H9 (cell line): ENCODE measurements at regions not wholly inside any gene's neighbourhood (a gene's known extent, or its start where the extent isn't known, plus 50 kb on each side); places are given as distances from the start of the nearest gene placed in this dataset.

Source experiments
- DNase-seq: peaks from one replicate; pipeline ENCODE4 v3.0.0-alpha.2; 2017
- H2AFZ ChIP-seq: one replicate; pipeline ENCODE4 v1.6.1; 2013; ENCODE audit warnings: mild to moderate bottlenecking, low read length, control low read depth, moderate library complexity
- H2AK5ac ChIP-seq: 2 replicates; pipeline ENCODE4 v1.6.1; 2013; ENCODE audit warnings: low read length, control low read depth, mixed read lengths; ENCODE audit not compliant: insufficient read length
- H2BK120ac ChIP-seq: one replicate; pipeline ENCODE4 v1.6.1; 2013; ENCODE audit warnings: low read depth, mild to moderate bottlenecking, low read length, control low read depth, inconsistent platforms; ENCODE audit not compliant: poor library complexity, severe bottlenecking
- H2BK12ac ChIP-seq: 2 replicates; pipeline ENCODE4 v1.6.1; 2013; ENCODE audit warnings: low read length, control low read depth, mixed read lengths, low read depth; ENCODE audit not compliant: insufficient read length
- H2BK15ac ChIP-seq: 2 replicates; pipeline ENCODE4 v1.6.1; 2013; ENCODE audit warnings: low read depth, low read length, control low read depth
- H2BK20ac ChIP-seq: one replicate; pipeline ENCODE4 v1.6.1; 2013; ENCODE audit warnings: low read depth, mild to moderate bottlenecking, low read length, control low read depth, inconsistent platforms; ENCODE audit not compliant: poor library complexity, severe bottlenecking
- H2BK5ac ChIP-seq: 2 replicates; pipeline ENCODE4 v1.6.1; 2013; ENCODE audit warnings: low read length, control low read depth, mixed read lengths; ENCODE audit not compliant: insufficient read length
- H3K14ac ChIP-seq: 2 replicates; pipeline ENCODE4 v1.6.1; 2013; ENCODE audit warnings: low read length, control low read depth; ENCODE audit not compliant: insufficient read depth
- H3K18ac ChIP-seq: 2 replicates; pipeline ENCODE4 v1.6.1; 2013; ENCODE audit warnings: low read depth, mild to moderate bottlenecking, mixed read lengths, low read length, control low read depth; ENCODE audit not compliant: insufficient read length
- H3K23ac ChIP-seq: 2 replicates; pipeline ENCODE4 v1.6.1; 2013; ENCODE audit warnings: low read length, control low read depth, mixed read lengths, low read depth; ENCODE audit not compliant: insufficient read length
- H3K23me2 ChIP-seq: 2 replicates; pipeline ENCODE4 v1.6.1; 2013; ENCODE audit warnings: low read depth, mild to moderate bottlenecking, mixed read lengths, low read length, control low read depth; ENCODE audit not compliant: insufficient read length, poor library complexity, severe bottlenecking
- H3K27ac ChIP-seq: 2 replicates; pipeline ENCODE4 v1.5.1; 2013; ENCODE audit warnings: low read length, control low read depth, mixed read lengths, low read depth; ENCODE audit not compliant: insufficient read length
- H3K27me3 ChIP-seq: 2 replicates; pipeline ENCODE4 v1.6.1; 2013; ENCODE audit warnings: low read length, control low read depth, inconsistent platforms; ENCODE audit not compliant: insufficient read depth
- H3K4ac ChIP-seq: 2 replicates; pipeline ENCODE4 v1.6.1; 2013; ENCODE audit warnings: low read depth, mild to moderate bottlenecking, control low read depth, inconsistent platforms, low read length, moderate library complexity
- H3K4me1 ChIP-seq: 2 replicates; pipeline ENCODE4 v1.6.1; 2013; ENCODE audit warnings: low read length, control low read depth, inconsistent platforms; ENCODE audit not compliant: insufficient read depth
- H3K4me2 ChIP-seq: 2 replicates; pipeline ENCODE4 v1.6.1; 2013; ENCODE audit warnings: low read length, control low read depth, mixed read lengths; ENCODE audit not compliant: insufficient read length, insufficient read depth
- H3K56ac ChIP-seq: 2 replicates; pipeline ENCODE4 v1.6.1; 2013; ENCODE audit warnings: low read depth, mild to moderate bottlenecking, mixed read lengths, low read length, control low read depth; ENCODE audit not compliant: insufficient read length
- H3K79me1 ChIP-seq: 2 replicates; pipeline ENCODE4 v1.6.1; 2013; ENCODE audit warnings: low read depth, mild to moderate bottlenecking, moderate library complexity, low read length, control low read depth, inconsistent platforms; ENCODE audit not compliant: insufficient read depth, poor library complexity, severe bottlenecking
- H3K79me2 ChIP-seq: 2 replicates; pipeline ENCODE4 v1.6.1; 2013; ENCODE audit warnings: low read length, control low read depth, inconsistent platforms; ENCODE audit not compliant: insufficient read depth
- H3K9ac ChIP-seq: 2 replicates; pipeline ENCODE4 v1.6.1; 2013; ENCODE audit warnings: low read length, control low read depth, mixed read lengths; ENCODE audit not compliant: insufficient read length; ENCODE audit errors: extremely low read depth
- H3K9me3 ChIP-seq: one replicate; pipeline ENCODE4 v1.6.1; 2013; ENCODE audit warnings: low read depth, low read length, inconsistent platforms; ENCODE audit not compliant: control insufficient read depth
- H3T11ph ChIP-seq: one replicate; pipeline ENCODE4 v1.6.1; 2013; ENCODE audit warnings: mild to moderate bottlenecking, low read length, control low read depth, inconsistent platforms
- H4K20me1 ChIP-seq: one replicate; pipeline ENCODE4 v1.6.1; 2013; ENCODE audit not compliant: control insufficient read depth, insufficient read length, insufficient read depth
- H4K5ac ChIP-seq: 2 replicates; pipeline ENCODE4 v1.6.1; 2013; ENCODE audit warnings: low read depth, mild to moderate bottlenecking, mixed read lengths, low read length, control low read depth; ENCODE audit not compliant: insufficient read length
- H4K8ac ChIP-seq: replicated peaks from 2 replicates; pipeline ENCODE4 v1.6.1; 2013; ENCODE audit warnings: low read length, control low read depth, mixed read lengths, low read depth; ENCODE audit not compliant: insufficient read length
- H4K91ac ChIP-seq: 2 replicates; pipeline ENCODE4 v1.6.1; 2013; ENCODE audit warnings: low read depth, mild to moderate bottlenecking, moderate library complexity, mixed read lengths, low read length, control low read depth; ENCODE audit not compliant: insufficient read length
- H3K27ac Mint-ChIP-seq, 3 experiments: 2 replicates in 2 of 3; 3 replicates in 1 of 3; pipeline ENCODE4 v1.8.0; 2020 to 2021; ENCODE audit warnings: mixed read lengths in 3 of 3, mild to moderate bottlenecking in 1 of 3, moderate library complexity in 1 of 3
- H3K27me3 Mint-ChIP-seq: 2 replicates; pipeline ENCODE4 v1.8.0; 2021; ENCODE audit warnings: low read depth, mild to moderate bottlenecking, moderate library complexity, mixed read lengths
- H3K36me3 Mint-ChIP-seq, 3 experiments: 2 replicates in 2 of 3; 3 replicates in 1 of 3; pipeline ENCODE4 v1.8.0; 2020 to 2021; ENCODE audit warnings: low read depth in 3 of 3, mixed read lengths in 3 of 3; ENCODE audit not compliant: insufficient read depth in 1 of 3
- H3K4me1 Mint-ChIP-seq, 2 experiments: 2 replicates each; pipeline ENCODE4 v1.8.0; 2020; ENCODE audit warnings: mixed read lengths in 2 of 2
- H3K4me3 Mint-ChIP-seq, 2 experiments: 2 replicates in 1 of 2; 3 replicates in 1 of 2; pipeline ENCODE4 v1.8.0; 2020 to 2021; ENCODE audit warnings: mild to moderate bottlenecking in 2 of 2, mixed read lengths in 2 of 2, moderate library complexity in 1 of 2
- H3K9me3 Mint-ChIP-seq, 2 experiments: 2 replicates in 1 of 2; 3 replicates in 1 of 2; pipeline ENCODE4 v1.8.0; 2020; ENCODE audit warnings: mild to moderate bottlenecking in 2 of 2, mixed read lengths in 2 of 2, moderate library complexity in 1 of 2
- WGBS: extraction: QIAGEN DNeasy Blood & Tissue Kit; methylation state at CpG from one replicate; pipeline ENCODE4 v1.1.7; 2013; ENCODE audit warnings: missing lambda C conversion rate, low lambda C conversion rate, mixed read lengths; ENCODE audit not compliant: insufficient read length; ENCODE audit errors: extremely low coverage; 5-methylcytosine and 5-hydroxymethylcytosine counted together
- TF ChIP-seq, protein P1 (sequence below): fragments of 200-600 bp; sonication (generic); conservative IDR thresholded peaks from 3 replicates; pipeline ENCODE4 v1.8.0; 2021; ENCODE audit warnings: antibody characterized with exemption, mild to moderate bottlenecking

DNA sequence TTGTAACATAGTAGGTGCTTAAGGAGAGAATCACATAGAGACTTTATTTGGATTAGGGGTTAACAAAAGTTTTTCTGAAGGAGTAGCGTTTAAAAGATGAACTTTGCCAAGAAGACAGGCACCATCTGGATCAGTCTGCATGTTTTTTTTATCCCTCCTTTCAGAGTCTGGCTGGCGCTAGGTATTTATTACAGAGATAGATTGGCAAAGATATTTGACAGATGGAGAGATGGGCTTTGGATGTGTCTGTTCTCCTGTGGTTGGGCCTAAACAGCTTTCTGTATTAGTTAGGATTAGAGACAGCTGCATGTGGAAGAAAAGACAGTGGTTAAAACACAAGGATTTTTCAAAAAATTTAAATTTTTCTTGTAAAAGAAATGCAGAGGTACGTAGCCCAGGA lies 133.9 kb downstream of the C12orf75 start:
- Histone ChIP-seq H3K56ac (no peak overlapping the region), H3K4ac (no peak overlapping the region), H3K23me2 (no peaks in the 10 kb centered on the region), H4K5ac (no peak overlapping the region), H2BK15ac (no peak overlapping the region), H3K79me1 (no peaks in the 10 kb centered on the region), H3K79me2 (no peaks in the 10 kb centered on the region), H3K9me3 (no peaks in the 10 kb centered on the region), H3K4me2 (no peak overlapping the region), H3K27me3 (no peaks in the 10 kb centered on the region), H3K18ac (no peak overlapping the region), H4K20me1 (no peaks in the 10 kb centered on the region), H4K8ac (no peak overlapping the region), H2BK12ac (no peak overlapping the region), H4K91ac (no peak overlapping the region), H3T11ph (no peak overlapping the region), H2BK20ac (no peak overlapping the region), H2AK5ac (no peak overlapping the region), H3K23ac (no peak overlapping the region), H3K9ac (no peak overlapping the region), H2BK5ac (no peak overlapping the region), H2AFZ (no peak overlapping the region), H3K14ac (no peak overlapping the region), H3K27ac (no peak overlapping the region), H3K4me1 (peaks cover 3% of the 10 kb centered on the region; the same call in 1 of the 2 replicates), H2BK120ac (no peak overlapping the region)
- DNase-seq = no peak
- H3K4me1 Mint-ChIP-seq = peaks cover 38 to 42% of the 10 kb centered on the region in 2 experiments
- no peaks in the 10 kb centered on the region for H3K36me3 Mint-ChIP-seq
- WGBS = no CpG with 5 or more reads among the region's 3 CpGs
- no peaks in the 10 kb centered on the region for H3K27me3 Mint-ChIP-seq
- no peak overlapping the region for H3K27ac Mint-ChIP-seq
- TF ChIP-seq, protein P1, sequence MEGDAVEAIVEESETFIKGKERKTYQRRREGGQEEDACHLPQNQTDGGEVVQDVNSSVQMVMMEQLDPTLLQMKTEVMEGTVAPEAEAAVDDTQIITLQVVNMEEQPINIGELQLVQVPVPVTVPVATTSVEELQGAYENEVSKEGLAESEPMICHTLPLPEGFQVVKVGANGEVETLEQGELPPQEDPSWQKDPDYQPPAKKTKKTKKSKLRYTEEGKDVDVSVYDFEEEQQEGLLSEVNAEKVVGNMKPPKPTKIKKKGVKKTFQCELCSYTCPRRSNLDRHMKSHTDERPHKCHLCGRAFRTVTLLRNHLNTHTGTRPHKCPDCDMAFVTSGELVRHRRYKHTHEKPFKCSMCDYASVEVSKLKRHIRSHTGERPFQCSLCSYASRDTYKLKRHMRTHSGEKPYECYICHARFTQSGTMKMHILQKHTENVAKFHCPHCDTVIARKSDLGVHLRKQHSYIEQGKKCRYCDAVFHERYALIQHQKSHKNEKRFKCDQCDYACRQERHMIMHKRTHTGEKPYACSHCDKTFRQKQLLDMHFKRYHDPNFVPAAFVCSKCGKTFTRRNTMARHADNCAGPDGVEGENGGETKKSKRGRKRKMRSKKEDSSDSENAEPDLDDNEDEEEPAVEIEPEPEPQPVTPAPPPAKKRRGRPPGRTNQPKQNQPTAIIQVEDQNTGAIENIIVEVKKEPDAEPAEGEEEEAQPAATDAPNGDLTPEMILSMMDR = no peak
- H3K4me3 Mint-ChIP-seq = no peak overlapping the region
- no peaks in the 10 kb centered on the region for H3K9me3 Mint-ChIP-seq
